Ishikawa (cell line): ENCODE measurements at regions not wholly inside any gene's neighbourhood (a gene's known extent, or its start where the extent isn't known, plus 50 kb on each side); places are given as distances from the start of the nearest gene placed in this dataset.

ENCODE experiments used
- EGR1 ChIP-seq: IDR thresholded peaks from 2 replicates; pipeline ENCODE4 v1.6.1; 2012
- TF ChIP-seq, protein P1 (sequence below): IDR thresholded peaks from 2 replicates; pipeline ENCODE4 v1.6.1; 2012; ENCODE audit warnings: low read depth, mild to moderate bottlenecking

DNA sequence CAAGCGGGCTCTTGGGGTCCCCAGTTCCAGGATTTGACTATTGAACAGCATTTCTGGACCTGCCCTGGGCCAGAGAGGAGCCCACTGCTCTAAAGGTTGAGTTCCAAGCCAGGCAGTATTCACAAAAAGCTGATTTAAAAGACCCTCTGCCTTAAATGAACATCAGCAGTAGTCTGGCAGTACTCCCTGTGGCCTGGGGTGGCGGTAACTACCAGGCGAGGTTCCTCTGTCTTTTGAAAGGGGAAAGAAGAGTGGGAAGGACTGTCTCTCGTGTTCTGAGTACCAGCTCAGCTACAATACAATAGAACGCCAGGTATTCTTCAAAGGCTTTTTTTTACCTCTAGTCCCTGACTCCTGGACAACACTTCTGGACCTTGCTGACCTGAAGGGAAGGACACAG lies 456.4 kb upstream of the TEX13C start:
- TF ChIP-seq EGR1, result no peak
- TF ChIP-seq, protein P1, sequence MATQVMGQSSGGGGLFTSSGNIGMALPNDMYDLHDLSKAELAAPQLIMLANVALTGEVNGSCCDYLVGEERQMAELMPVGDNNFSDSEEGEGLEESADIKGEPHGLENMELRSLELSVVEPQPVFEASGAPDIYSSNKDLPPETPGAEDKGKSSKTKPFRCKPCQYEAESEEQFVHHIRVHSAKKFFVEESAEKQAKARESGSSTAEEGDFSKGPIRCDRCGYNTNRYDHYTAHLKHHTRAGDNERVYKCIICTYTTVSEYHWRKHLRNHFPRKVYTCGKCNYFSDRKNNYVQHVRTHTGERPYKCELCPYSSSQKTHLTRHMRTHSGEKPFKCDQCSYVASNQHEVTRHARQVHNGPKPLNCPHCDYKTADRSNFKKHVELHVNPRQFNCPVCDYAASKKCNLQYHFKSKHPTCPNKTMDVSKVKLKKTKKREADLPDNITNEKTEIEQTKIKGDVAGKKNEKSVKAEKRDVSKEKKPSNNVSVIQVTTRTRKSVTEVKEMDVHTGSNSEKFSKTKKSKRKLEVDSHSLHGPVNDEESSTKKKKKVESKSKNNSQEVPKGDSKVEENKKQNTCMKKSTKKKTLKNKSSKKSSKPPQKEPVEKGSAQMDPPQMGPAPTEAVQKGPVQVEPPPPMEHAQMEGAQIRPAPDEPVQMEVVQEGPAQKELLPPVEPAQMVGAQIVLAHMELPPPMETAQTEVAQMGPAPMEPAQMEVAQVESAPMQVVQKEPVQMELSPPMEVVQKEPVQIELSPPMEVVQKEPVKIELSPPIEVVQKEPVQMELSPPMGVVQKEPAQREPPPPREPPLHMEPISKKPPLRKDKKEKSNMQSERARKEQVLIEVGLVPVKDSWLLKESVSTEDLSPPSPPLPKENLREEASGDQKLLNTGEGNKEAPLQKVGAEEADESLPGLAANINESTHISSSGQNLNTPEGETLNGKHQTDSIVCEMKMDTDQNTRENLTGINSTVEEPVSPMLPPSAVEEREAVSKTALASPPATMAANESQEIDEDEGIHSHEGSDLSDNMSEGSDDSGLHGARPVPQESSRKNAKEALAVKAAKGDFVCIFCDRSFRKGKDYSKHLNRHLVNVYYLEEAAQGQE, result no peak
